Right lobe of liver (tissue), 4 donors: ENCODE measurements at regions not wholly inside any gene's neighbourhood (a gene's known extent, or its start where the extent isn't known, plus 50 kb on each side); places are given as distances from the start of the nearest gene placed in this dataset.

Experiments used
- CTCF ChIP-seq, 4 donors: fragments of 200-600 bp in 3 of 4; fragments of 450-650 bp in 1 of 4; IDR thresholded peaks; one replicate each; pipeline versions ENCODE4 v1.5.1 to v1.8.0; 2016 to 2022; ENCODE audit warnings: antibody characterized with exemption in 4 of 4, mild to moderate bottlenecking in 2 of 4
- POLR2A ChIP-seq: fragments of 450-650 bp; IDR thresholded peaks from one replicate; pipeline ENCODE4 v1.6.1; 2017; ENCODE audit warnings: antibody characterized with exemption, mild to moderate bottlenecking
- donor health status: DM: no; HTN: no; CAD: no.
- donor health status: DM: no; HTN: no; CAD: no.
- donor health status: DM: no; HTN: yes; CAD: no.

GRCh38 chr7:46763344-46763743, 818.6 kb downstream of the TNS3 start:
- TF ChIP-seq CTCF (IDR thresholded peaks at IDR 0.05) = no peak
- TF ChIP-seq POLR2A = no peak
